Immature natural killer cell (primary cell): ENCODE measurements at regions not wholly inside any gene's neighbourhood (a gene's known extent, or its start where the extent isn't known, plus 50 kb on each side); places are given as distances from the start of the nearest gene placed in this dataset.
"Not testable (repeated sequence)": the region's sequence is repeated elsewhere in the genome, so short reads cannot be mapped to it uniquely, and the experiment has no call there.

ENCODE experiments used
- DNase-seq, 3 donors: peaks; one replicate each; pipeline ENCODE4 v3.0.0; 2022; ENCODE audit warnings: mixed read lengths in 1 of 3
- H3K27ac Mint-ChIP-seq, 6 donors: one replicate each; pipeline ENCODE4 v1.8.0; 2020; ENCODE audit warnings: mixed read lengths in 6 of 6, mild to moderate bottlenecking in 5 of 6, inconsistent platforms in 4 of 6, moderate library complexity in 3 of 6
- H3K27me3 Mint-ChIP-seq, 3 donors: one replicate each; pipeline ENCODE4 v1.8.0; 2020 to 2021; ENCODE audit warnings: low read depth in 3 of 3, mild to moderate bottlenecking in 3 of 3, mixed read lengths in 3 of 3, moderate library complexity in 3 of 3, inconsistent platforms in 1 of 3
- H3K36me3 Mint-ChIP-seq, 3 donors: one replicate each; pipeline ENCODE4 v1.8.0; 2020; ENCODE audit warnings: mixed read lengths in 3 of 3, inconsistent platforms in 2 of 3, mild to moderate bottlenecking in 2 of 3
- H3K4me1 Mint-ChIP-seq, 2 donors: one replicate each; pipeline ENCODE4 v1.8.0; 2020; ENCODE audit warnings: inconsistent platforms in 2 of 2, mild to moderate bottlenecking in 2 of 2, mixed read lengths in 2 of 2, moderate library complexity in 1 of 2
- H3K4me3 Mint-ChIP-seq, 5 donors: one replicate each; pipeline ENCODE4 v1.8.0; 2020; ENCODE audit warnings: mild to moderate bottlenecking in 5 of 5, mixed read lengths in 5 of 5, inconsistent platforms in 3 of 5, moderate library complexity in 3 of 5
- H3K9me3 Mint-ChIP-seq, 6 donors: one replicate each; pipeline ENCODE4 v1.8.0; 2020; ENCODE audit warnings: mild to moderate bottlenecking in 6 of 6, mixed read lengths in 6 of 6, inconsistent platforms in 4 of 6, moderate library complexity in 3 of 6

DNA sequence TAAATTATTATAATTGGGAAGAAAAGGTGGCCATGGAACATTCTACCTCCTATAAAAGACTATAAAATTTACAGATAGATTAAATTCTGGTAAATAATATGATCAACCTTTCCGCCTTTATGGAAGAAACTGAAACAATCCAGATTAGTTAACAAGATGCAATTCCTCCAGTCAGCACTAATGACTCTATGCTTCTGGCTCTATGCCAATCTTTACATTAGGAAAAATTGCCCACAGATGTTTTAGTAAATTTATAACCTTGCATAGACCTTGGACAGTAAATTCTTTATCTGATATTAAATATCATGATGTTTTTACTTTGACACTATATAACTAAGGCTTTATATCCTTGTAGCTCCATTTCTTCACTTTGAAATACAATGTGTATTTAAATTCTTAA, 2302.5 kb downstream of the ARAP2 start:
- no peak overlapping the region for H3K27ac Mint-ChIP-seq
- no peak for DNase-seq
- H3K36me3 Mint-ChIP-seq = peaks cover 0 to 3% (median 0%) of the 10 kb centered on the region in 3 donors
- H3K4me3 Mint-ChIP-seq = no peak overlapping the region
- H3K27me3 Mint-ChIP-seq = no peaks in the 10 kb centered on the region
- no peaks in the 10 kb centered on the region for H3K4me1 Mint-ChIP-seq
- peaks cover 4 to 20% (median 11%) of the 10 kb centered on the region in 6 donors for H3K9me3 Mint-ChIP-seq

DNA sequence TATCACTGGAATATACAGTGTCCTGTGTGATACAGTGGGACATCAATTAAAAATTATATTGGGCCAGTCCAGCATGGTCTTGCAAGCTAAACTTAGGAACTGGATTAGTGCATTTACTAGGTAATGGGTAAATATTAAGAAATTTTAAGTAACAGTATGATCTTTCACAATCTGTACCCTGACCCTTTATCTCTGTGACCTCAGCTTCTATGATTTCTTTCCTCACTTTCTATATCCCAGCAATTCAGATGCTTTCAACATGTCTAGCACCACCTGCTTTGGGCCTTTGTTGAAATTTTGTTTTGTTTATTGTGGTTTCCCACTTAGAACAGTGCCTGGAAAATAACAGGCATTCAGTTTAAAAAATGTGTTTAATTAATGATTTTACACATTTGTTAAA, 2295.4 kb downstream of the ARAP2 start:
- Mint-ChIP-seq H3K4me1 (no peaks in the 10 kb centered on the region), H3K4me3 (no peak overlapping the region), H3K27me3 (no peaks in the 10 kb centered on the region), H3K36me3 (no peaks in the 10 kb centered on the region), H3K9me3 (peaks cover 3 to 33% (median 9%) of the 10 kb centered on the region in 6 donors), H3K27ac (no peak overlapping the region)
- no peak for DNase-seq

DNA sequence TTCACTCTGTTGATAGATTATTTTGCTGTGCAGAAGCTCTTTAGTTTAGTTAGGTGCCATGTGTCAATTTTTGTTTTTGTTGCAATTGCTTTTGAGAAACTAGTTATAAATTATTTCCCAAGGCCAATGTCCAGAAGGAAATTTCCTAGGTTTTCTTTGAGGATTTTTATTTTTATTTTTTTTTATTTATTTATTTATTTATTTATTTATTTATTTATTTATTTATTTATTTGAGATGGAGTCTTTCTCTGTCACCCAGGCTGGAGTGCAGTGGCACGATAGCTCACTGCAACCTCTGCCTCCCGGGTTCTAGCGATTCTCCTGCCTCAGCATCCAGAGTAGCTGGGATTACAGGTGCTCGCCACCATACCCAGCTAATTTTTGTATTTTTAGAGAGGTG, 2290.5 kb downstream of the ARAP2 start:
- not testable (repeated sequence) for DNase-seq, H3K27me3 Mint-ChIP-seq, H3K36me3 Mint-ChIP-seq, H3K4me3 Mint-ChIP-seq, H3K27ac Mint-ChIP-seq, H3K4me1 Mint-ChIP-seq
- H3K9me3 Mint-ChIP-seq = peaks cover 4 to 47% (median 27%) of the 10 kb centered on the region in 6 donors

DNA sequence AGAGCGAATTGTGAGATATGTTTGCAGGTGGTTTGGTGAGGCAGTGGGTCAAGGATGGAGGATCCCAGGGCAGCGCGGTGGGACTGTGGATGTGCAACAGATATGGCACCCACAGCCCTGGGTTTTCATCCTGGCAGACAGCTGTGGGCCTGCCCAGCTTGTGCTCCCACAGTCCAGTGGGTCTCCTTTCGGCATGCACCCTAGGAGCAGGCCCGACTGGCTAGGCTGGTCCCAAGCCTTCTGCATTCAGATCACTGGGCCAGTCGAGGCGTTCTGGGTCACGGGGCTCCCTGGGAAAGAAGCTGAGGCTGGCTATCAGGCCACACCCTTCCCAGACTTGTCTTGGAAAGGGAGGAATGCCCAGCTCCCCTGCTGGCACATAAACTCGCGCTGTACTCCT, 2289.6 kb downstream of the ARAP2 start:
- no peak for DNase-seq
- Mint-ChIP-seq H3K36me3 (no peaks in the 10 kb centered on the region), H3K4me1 (no peaks in the 10 kb centered on the region), H3K27me3 (no peaks in the 10 kb centered on the region), H3K9me3 (peaks cover 10 to 48% (median 26%) of the 10 kb centered on the region in 6 donors), H3K4me3 (no peak overlapping the region), H3K27ac (no peak overlapping the region)

DNA sequence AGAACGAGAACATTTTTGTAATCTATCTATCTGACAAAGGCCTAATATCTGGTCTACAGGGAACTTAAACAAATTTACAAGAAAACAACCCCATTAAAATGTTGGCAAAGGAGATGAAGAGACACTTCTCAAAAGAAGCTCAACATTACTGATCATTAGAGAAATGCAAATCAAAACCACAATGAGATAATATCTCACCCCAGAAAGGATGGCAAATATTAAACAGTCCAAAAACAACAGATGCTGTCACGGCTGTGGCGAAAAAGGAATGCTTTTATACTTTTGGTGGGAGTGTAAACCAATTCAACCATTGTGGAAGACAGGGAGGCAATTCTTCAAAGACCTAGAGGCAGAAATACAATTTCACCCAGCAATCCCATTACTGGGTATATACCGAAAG, 2284.8 kb downstream of the ARAP2 start:
- Mint-ChIP-seq H3K27ac (no peak overlapping the region), H3K4me1 (no peaks in the 10 kb centered on the region), H3K9me3 (peaks cover 10 to 46% (median 35%) of the 10 kb centered on the region in 6 donors), H3K4me3 (no peak overlapping the region), H3K36me3 (no peaks in the 10 kb centered on the region), H3K27me3 (no peaks in the 10 kb centered on the region)
- DNase-seq = no peak

DNA sequence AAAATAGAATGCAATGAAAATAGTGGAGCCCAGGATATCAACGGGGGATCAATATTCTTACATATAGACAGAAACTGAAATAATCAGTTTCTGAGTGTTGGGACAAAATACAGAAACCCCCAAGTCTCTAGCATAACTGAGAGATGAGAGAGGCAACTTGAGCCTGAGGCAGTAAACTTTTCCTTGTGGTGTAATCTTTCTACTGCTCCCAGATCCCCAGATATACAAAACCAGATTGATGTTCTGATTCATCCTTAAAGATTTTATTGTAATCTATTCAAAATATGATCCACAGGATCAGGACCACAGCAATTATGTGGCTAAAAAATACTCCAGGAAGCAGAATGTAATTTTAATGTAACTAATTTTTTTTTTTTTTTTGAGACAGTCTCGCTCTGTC, 2282.6 kb downstream of the ARAP2 start:
- H3K36me3 Mint-ChIP-seq = no peaks in the 10 kb centered on the region
- H3K4me1 Mint-ChIP-seq = no peaks in the 10 kb centered on the region
- H3K9me3 Mint-ChIP-seq = peaks cover 8 to 43% (median 31%) of the 10 kb centered on the region in 6 donors
- H3K4me3 Mint-ChIP-seq = no peak overlapping the region
- no peaks in the 10 kb centered on the region for H3K27me3 Mint-ChIP-seq
- H3K27ac Mint-ChIP-seq = no peak overlapping the region
- no peak for DNase-seq

DNA sequence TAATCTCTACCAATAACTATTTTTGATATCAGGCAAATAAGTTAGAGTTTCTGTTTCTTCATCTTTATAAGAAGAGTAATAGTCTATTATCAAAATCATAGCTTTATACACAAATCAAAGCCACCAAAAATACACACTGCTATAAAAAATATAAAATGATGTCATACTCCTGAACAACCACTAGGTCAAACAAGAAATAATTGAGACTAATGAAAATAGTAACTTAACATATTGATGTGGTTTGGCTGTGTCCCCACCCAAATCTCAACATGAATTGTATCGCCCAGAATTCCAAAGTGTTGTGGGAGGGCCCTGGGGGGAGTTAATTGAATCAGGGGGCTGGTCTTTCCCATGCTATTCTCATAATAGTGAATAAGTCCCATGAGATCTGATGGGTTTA, 2277.5 kb downstream of the ARAP2 start:
- Mint-ChIP-seq H3K4me1 (no peaks in the 10 kb centered on the region), H3K27ac (no peak overlapping the region), H3K4me3 (no peak overlapping the region), H3K9me3 (peaks cover 4 to 40% (median 25%) of the 10 kb centered on the region in 6 donors), H3K36me3 (no peaks in the 10 kb centered on the region), H3K27me3 (no peaks in the 10 kb centered on the region)
- DNase-seq = no peak

DNA sequence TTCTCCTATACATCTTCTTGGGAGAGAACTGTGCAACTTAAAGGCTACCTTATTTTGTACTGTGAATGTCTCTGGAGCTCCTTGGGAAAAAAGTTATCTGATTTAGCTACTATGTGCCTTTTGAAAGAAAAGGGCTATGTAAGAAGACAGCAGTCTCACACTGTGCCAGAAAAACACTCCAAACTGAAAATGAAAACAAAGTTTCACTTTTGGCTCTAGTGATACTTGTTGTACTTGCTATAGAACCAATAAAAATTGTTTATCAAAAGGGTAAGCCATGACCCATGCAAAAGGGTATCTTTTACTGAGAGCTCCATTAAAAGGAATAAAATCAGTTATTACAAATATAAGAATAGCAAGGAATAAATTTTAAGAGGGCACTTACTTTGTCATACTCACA, 2270.0 kb downstream of the ARAP2 start:
- Mint-ChIP-seq H3K4me3 (no peak overlapping the region), H3K36me3 (no peaks in the 10 kb centered on the region), H3K9me3 (peaks cover 12 to 43% (median 23%) of the 10 kb centered on the region in 6 donors), H3K27me3 (peaks cover 0 to 3% (median 2%) of the 10 kb centered on the region in 3 donors), H3K27ac (no peak overlapping the region), H3K4me1 (no peaks in the 10 kb centered on the region)
- DNase-seq = no peak

DNA sequence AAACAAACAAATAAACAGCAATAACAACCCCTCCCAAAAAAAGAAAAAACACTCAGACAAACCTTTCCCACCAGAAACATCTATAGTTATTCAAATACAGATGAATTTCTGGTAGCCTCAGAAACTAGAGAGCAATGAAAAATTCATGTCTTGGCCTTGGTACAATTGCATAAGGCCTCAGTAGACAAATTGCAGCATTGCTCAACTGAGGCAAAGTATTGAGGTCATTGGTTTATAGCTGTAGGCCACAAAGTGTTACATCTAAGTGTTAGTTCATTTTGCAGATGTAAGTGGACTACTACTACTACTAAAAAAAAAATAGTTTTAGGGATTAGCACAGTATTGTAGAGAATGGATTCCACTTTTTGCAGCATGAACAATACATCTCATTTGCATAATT, 2268.3 kb downstream of the ARAP2 start:
- peaks cover 10 to 49% (median 26%) of the 10 kb centered on the region in 6 donors for H3K9me3 Mint-ChIP-seq
- no peak overlapping the region for H3K27ac Mint-ChIP-seq

DNA sequence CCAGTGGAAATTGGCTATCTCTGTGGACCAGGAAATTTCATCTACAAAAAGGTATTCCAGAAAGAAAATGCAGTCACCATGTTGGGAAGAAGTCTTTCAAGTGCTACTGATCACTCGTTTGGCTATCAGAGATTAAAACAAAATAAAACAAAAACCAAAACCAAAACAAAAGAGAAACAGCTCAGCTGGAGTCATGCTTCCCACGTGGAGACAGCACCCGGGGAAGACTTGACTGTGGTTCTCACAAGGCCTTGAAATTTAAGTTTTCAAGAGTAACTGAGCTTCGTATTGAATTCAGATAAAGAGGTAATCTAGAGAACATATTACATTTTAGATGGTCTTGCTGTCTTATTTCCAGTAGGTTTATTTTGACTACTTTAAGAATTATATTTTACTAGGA, 2264.5 kb downstream of the ARAP2 start:
- DNase-seq, H3K27ac Mint-ChIP-seq, H3K4me1 Mint-ChIP-seq, H3K27me3 Mint-ChIP-seq, H3K36me3 Mint-ChIP-seq, H3K4me3 Mint-ChIP-seq: not testable (repeated sequence)
- peaks cover 12 to 39% (median 17%) of the 10 kb centered on the region in 6 donors for H3K9me3 Mint-ChIP-seq

More for the DNA sequence above, 2268.3 kb downstream of the ARAP2 start:
- Mint-ChIP-seq H3K4me1 (no peaks in the 10 kb centered on the region), H3K4me3 (no peak overlapping the region), H3K36me3 (no peaks in the 10 kb centered on the region), H3K27me3 (peaks cover 0 to 3% (median 2%) of the 10 kb centered on the region in 3 donors)
- DNase-seq = no peak

DNA sequence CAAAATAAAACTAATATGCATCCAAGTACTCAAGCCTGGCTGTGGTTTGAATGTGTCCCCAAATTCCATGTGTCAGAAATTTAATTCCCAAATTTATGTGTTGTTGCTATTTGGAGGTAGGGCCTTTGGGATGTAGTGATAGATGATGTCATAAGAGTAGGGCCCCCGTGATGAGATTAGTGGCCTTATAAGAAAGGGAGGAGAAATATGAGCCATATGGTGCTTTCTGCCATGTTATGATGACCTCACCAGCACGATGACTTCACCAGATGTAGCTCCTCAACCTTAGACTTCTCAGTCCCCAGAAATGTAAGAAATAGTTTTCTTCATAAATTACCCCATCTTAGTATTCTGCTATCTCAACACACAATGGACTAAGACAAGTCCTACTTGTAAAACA, 2264.0 kb downstream of the ARAP2 start:
- Mint-ChIP-seq H3K4me1 (no peaks in the 10 kb centered on the region), H3K9me3 (peaks cover 13 to 43% (median 17%) of the 10 kb centered on the region in 6 donors), H3K4me3 (no peak overlapping the region), H3K27ac (no peak overlapping the region), H3K27me3 (peaks cover 0 to 2% (median 0%) of the 10 kb centered on the region in 3 donors), H3K36me3 (no peaks in the 10 kb centered on the region)
- DNase-seq = no peak

DNA sequence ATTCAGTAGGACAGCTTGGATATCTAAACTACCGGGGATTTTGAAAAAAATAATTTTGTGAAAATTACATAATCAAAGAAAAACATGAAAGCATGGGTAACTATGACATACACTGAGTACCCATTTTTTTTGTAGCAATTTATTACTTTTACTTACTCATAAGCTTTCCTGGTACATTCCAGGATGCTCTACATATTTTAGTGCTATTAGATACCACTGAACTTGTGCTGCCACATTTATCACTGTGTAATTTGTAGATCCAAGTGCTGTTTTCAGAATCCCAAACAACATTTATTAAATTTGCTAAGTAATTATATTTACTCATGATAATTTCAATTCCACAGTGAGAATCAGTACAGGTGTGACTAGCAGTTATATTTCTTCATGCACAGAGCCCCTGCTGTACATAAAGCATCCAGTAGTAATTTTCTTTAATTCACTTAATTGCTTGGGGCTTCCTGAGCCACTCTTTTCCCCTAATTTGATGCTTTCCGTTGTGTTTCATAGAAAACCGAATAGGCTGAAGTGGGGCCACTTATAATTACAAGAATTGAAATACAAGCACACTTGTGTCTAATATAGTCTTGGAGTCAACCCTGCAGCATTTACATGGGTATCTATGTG, 2254.4 kb downstream of the ARAP2 start:
- no peaks in the 10 kb centered on the region for H3K36me3 Mint-ChIP-seq
- no peak overlapping the region for H3K27ac Mint-ChIP-seq
- no peak overlapping the region for H3K4me3 Mint-ChIP-seq
- H3K27me3 Mint-ChIP-seq = no peaks in the 10 kb centered on the region
- DNase-seq = no peak
- H3K4me1 Mint-ChIP-seq = no peaks in the 10 kb centered on the region
- H3K9me3 Mint-ChIP-seq = peaks cover 2 to 31% (median 12%) of the 10 kb centered on the region in 6 donors

DNA sequence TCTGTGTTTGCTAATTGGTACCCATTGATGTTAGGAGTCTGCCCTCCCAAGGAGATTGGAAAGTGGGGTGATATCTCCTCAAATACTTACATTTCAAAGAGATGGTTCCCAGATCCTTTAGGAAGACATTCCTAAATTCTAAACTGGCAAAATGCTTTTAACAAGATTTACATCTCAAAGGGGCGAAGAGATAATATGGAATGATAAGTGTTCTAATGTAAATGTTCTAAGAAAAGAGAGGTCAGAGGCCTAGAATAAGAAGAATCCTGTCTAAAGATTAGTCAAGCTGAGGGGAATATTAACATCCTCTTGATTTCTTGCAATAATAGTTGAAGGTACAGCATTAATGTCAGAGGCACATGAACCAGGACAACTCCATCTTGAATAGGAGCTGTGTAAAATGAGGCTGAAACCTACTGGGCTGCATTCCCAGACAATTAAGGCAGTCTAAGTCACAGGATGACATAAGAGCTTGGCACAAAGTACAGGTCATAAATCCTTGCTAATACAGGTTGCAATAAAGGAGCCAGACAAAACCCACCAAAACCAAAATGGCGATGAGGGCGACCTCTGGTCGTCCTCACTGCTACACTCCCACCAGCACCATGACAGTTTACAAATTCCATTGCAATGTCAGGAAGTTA, 2248.1 kb downstream of the ARAP2 start:
- H3K27ac Mint-ChIP-seq = no peak overlapping the region
- no peak overlapping the region for H3K4me3 Mint-ChIP-seq
- peaks cover 4 to 35% (median 10%) of the 10 kb centered on the region in 6 donors for H3K9me3 Mint-ChIP-seq
- no peak for DNase-seq
- H3K27me3 Mint-ChIP-seq = no peaks in the 10 kb centered on the region
- peaks cover 0 to 6% (median 0%) of the 10 kb centered on the region in 3 donors for H3K36me3 Mint-ChIP-seq
- no peaks in the 10 kb centered on the region for H3K4me1 Mint-ChIP-seq

DNA sequence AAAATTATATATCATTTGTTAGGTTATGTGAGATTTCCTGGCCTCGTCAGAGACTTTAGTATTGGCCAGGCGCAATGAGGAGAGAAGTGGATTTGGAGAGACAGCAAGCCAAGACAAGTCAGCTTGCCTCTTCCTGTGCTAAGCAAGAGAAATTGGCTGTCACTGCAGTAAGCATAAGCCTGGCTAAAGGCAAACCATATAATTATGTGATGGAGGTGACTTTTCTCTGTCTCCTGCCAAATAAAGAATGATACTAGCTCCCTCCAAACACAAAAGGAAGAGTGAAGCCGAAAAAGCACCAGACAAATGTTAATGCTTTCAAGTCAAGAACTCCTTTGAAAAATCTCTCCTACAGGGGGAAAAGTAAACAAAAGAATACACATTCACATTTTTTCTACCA, 2246.0 kb downstream of the ARAP2 start:
- no peaks in the 10 kb centered on the region for H3K27me3 Mint-ChIP-seq
- peaks cover 4 to 24% (median 10%) of the 10 kb centered on the region in 6 donors for H3K9me3 Mint-ChIP-seq
- no peak overlapping the region for H3K4me3 Mint-ChIP-seq
- H3K36me3 Mint-ChIP-seq = peaks cover 0 to 6% (median 0%) of the 10 kb centered on the region in 3 donors
- no peak overlapping the region for H3K27ac Mint-ChIP-seq
- no peak for DNase-seq
- no peaks in the 10 kb centered on the region for H3K4me1 Mint-ChIP-seq

DNA sequence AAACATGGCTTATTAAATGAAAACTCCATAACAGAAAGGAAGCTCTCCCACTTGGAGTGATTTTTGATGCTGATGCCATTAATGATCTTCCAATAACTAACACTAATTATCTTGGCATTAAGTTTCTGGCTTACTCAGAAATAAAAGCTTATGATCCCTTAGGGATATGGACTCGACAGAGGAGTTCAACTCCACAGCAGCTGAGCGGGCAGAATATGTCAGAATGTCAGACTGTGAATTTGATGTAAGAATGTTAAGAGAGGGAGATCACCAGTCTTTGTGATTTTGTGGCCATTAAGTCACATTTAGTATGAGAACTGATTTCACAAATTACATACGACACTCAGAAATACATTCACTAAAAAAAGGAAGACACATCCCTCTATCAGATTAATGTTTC, 2244.0 kb downstream of the ARAP2 start:
- peaks cover 1 to 19% (median 8%) of the 10 kb centered on the region in 6 donors for H3K9me3 Mint-ChIP-seq
- H3K27me3 Mint-ChIP-seq = no peaks in the 10 kb centered on the region
- H3K27ac Mint-ChIP-seq = no peak overlapping the region
- no peak for DNase-seq
- no peak overlapping the region for H3K4me3 Mint-ChIP-seq
- no peaks in the 10 kb centered on the region for H3K4me1 Mint-ChIP-seq
- H3K36me3 Mint-ChIP-seq = peaks cover 0 to 6% (median 0%) of the 10 kb centered on the region in 3 donors
